Gastrocnemius medialis (tissue), 4 donors: ENCODE measurements at regions not wholly inside any gene's neighbourhood (a gene's known extent, or its start where the extent isn't known, plus 50 kb on each side); places are given as distances from the start of the nearest gene placed in this dataset.

Experiments
- POLR2A ChIP-seq, 2 donors: fragments of 450-650 bp; IDR thresholded peaks; one replicate each; pipeline ENCODE4 v1.6.1; 2017; ENCODE audit warnings: antibody characterized with exemption in 2 of 2, mild to moderate bottlenecking in 2 of 2, moderate library complexity in 2 of 2
- TF ChIP-seq, protein P1 (sequence below), 5 experiments: fragments of 450-650 bp in 3 of 5; fragments of 200-600 bp in 2 of 5; sonication (generic) in 2 of 5; IDR thresholded peaks in 4 of 5; conservative IDR thresholded peaks in 1 of 5; 1 replicate in 4 of 5; 2 replicates in 1 of 5; pipeline ENCODE4 v1.5.1; 2016 to 2019; ENCODE audit warnings: antibody characterized with exemption in 5 of 5, mild to moderate bottlenecking in 3 of 5, moderate library complexity in 3 of 5

DNA sequence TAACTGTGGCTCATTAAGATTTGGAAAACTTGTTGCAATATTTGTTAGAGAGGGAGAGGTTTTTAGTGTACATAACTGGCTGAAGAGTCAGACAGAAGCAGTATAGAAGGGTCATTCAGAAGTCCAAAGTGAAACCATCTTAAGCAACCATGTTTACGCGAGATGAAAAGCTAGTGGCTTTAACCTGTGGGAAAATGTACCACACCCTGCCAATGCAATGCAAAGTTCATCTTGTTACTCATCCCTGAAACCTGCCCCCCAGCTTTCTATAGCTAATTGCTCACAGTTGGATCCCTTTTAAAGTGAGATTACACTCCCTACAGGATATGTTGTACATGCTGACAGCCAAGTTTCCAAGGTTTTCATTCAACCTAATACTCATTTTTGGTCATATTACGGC, 96.7 kb upstream of the RAPGEF2 start:
- TF ChIP-seq, protein P1, sequence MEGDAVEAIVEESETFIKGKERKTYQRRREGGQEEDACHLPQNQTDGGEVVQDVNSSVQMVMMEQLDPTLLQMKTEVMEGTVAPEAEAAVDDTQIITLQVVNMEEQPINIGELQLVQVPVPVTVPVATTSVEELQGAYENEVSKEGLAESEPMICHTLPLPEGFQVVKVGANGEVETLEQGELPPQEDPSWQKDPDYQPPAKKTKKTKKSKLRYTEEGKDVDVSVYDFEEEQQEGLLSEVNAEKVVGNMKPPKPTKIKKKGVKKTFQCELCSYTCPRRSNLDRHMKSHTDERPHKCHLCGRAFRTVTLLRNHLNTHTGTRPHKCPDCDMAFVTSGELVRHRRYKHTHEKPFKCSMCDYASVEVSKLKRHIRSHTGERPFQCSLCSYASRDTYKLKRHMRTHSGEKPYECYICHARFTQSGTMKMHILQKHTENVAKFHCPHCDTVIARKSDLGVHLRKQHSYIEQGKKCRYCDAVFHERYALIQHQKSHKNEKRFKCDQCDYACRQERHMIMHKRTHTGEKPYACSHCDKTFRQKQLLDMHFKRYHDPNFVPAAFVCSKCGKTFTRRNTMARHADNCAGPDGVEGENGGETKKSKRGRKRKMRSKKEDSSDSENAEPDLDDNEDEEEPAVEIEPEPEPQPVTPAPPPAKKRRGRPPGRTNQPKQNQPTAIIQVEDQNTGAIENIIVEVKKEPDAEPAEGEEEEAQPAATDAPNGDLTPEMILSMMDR (IDR thresholded peaks at IDR 0.05 in 4 of 5, conservative IDR thresholded peaks at IDR 0.05 in 1 of 5), result no peak
- no peak for TF ChIP-seq POLR2A (IDR thresholded peaks at IDR 0.05)
